HL-60/S4 (cell line): ENCODE measurements at regions not wholly inside any gene's neighbourhood (a gene's known extent, or its start where the extent isn't known, plus 50 kb on each side); places are given as distances from the start of the nearest gene placed in this dataset.
"Not testable (repeated sequence)": the region's sequence is repeated elsewhere in the genome, so short reads cannot be mapped to it uniquely, and the experiment has no call there.

Source experiments
- in situ Hi-C: fragments of 300-500 bp; cut with MboI; formaldehyde crosslinking; loops from 2 replicates; pipeline ENCODE4 v1.14.3; 2022; ENCODE audit warnings: low sequenced_read_pairs

- in situ Hi-C loops: no loop called here
Measured at GRCh38 chr13:58955546-58956385, 1208.0 kb downstream of the DIAPH3 start.

- in situ Hi-C loops: not testable (repeated sequence)
Measured at GRCh38 chr13:58958097-58958496, 1205.6 kb downstream of the DIAPH3 start.

- in situ Hi-C loops: no loop called here
Measured at GRCh38 chr13:58960888-58961287, 1202.8 kb downstream of the DIAPH3 start.

- in situ Hi-C loops: no loop called here
Measured at GRCh38 chr13:58963321-58963720, 1200.4 kb downstream of the DIAPH3 start.

- in situ Hi-C loops: no loop called here
Measured at GRCh38 chr13:58964048-58964447, 1199.7 kb downstream of the DIAPH3 start.

- in situ Hi-C loops: no loop called here
Measured at GRCh38 chr13:58977085-58977484, 1186.6 kb downstream of the DIAPH3 start.

GRCh38 chr13:58978331-58978730 lies 1185.4 kb downstream of the DIAPH3 start:
- in situ Hi-C loops: no loop called here

GRCh38 chr13:58979851-58980250 lies 1183.9 kb downstream of the DIAPH3 start:
- in situ Hi-C loops: no loop called here

- in situ Hi-C loops: no loop called here
Measured at GRCh38 chr13:58985845-58986244, 1177.9 kb downstream of the DIAPH3 start.

- in situ Hi-C loops: no loop called here
Measured at GRCh38 chr13:58989556-58989955, 1174.2 kb downstream of the DIAPH3 start.

GRCh38 chr13:58991826-58992477 lies 1171.8 kb downstream of the DIAPH3 start:
- in situ Hi-C loops: no loop called here

GRCh38 chr13:58992478-58993042 lies 1171.2 kb downstream of the DIAPH3 start:
- in situ Hi-C loops: no loop called here

- in situ Hi-C loops: no loop called here
Measured at GRCh38 chr13:58994077-58994476, 1169.7 kb downstream of the DIAPH3 start.

- in situ Hi-C loops: no loop called here
Measured at GRCh38 chr13:58994777-58995176, 1169.0 kb downstream of the DIAPH3 start.

- in situ Hi-C loops: no loop called here
Measured at GRCh38 chr13:58998716-58999115, 1165.0 kb downstream of the DIAPH3 start.

- in situ Hi-C loops: no loop called here
Measured at GRCh38 chr13:58999851-59000250, 1163.9 kb downstream of the DIAPH3 start.

- in situ Hi-C loops: no loop called here
Measured at GRCh38 chr13:59000770-59001169, 1163.0 kb downstream of the DIAPH3 start.

- in situ Hi-C loops: no loop called here
Measured at GRCh38 chr13:59012731-59013130, 1151.0 kb downstream of the DIAPH3 start.

- in situ Hi-C loops: no loop called here
Measured at GRCh38 chr13:59016250-59016649, 1147.5 kb downstream of the DIAPH3 start.

- in situ Hi-C loops: no loop called here
Measured at GRCh38 chr13:59024434-59024833, 1139.3 kb downstream of the DIAPH3 start.

GRCh38 chr13:59034198-59034597 lies 1129.5 kb downstream of the DIAPH3 start:
- in situ Hi-C loops: no loop called here

GRCh38 chr13:59038824-59039223 lies 1124.9 kb downstream of the DIAPH3 start:
- in situ Hi-C loops: no loop called here
